ENCODE measurements at regions not wholly inside any gene's neighbourhood (a gene's known extent, or its start where the extent isn't known, plus 50 kb on each side); places are given as distances from the start of the nearest gene placed in this dataset.

DNA sequence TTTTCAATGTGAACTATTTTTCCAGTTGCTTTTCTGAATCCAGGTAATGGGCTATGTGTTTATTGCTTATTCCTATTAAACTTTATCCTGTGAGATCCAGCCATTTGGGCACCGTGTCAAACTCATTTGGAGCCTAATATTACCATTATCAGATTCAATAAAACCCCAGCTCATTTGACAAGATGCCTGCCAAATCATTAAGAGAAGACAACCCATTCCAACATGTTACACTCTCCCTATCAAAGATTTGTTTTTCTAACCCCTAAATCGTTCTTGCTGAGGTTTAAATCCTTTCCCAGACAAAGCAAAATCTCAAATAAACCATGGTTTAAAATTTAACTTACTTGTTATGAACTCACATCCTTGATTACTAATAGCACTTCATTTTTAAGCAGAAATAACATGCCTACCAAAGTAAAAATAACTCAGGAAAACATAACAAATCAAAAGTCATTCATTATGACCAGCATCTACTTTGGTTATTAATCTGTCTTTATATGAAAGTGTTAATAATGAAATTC, 130.0 kb upstream of the TCF21 start:
- Histone ChIP-seq H3K36me3 (ENCODE audit: control insufficient read depth, insufficient read depth, low read length) (no peaks in the 10 kb centered on the region), H3K27me3 (ENCODE audit: control insufficient read depth, insufficient read depth, low read length) (no peaks in the 10 kb centered on the region), H3K9me3 (ENCODE audit: control insufficient read depth, insufficient read depth, low read length) (no peaks in the 10 kb centered on the region), H3K4me3 (ENCODE audit: low read depth, low read length) (no peak overlapping the region), H3K9ac (ENCODE audit: low read depth, low read length) (no peak overlapping the region), H3K4me1 (ENCODE audit: control insufficient read depth, insufficient read depth, low read length) (no peaks in the 10 kb centered on the region)

DNA sequence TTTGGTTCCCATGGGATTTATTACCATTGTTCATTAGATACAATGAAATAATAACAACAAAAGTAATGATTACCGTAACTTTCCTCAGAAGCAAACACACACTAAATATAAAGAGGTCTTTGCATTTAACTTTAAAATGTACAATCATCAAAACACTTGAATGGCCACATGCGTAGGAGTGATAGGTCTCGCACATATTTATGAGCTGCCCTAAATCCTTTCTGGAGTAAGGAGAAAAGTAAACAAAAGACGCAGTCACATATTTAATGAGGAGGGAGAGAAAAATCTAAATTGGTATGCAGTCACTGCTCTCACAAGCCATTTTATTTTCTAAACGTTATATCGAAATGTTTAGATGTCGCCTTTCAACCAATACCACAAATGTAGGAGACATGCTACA, 129.4 kb upstream of the TCF21 start:
- Histone ChIP-seq H3K4me3 (ENCODE audit: low read depth, low read length) (no peak overlapping the region), H3K9ac (ENCODE audit: low read depth, low read length) (no peak overlapping the region), H3K4me1 (ENCODE audit: control insufficient read depth, insufficient read depth, low read length) (no peaks in the 10 kb centered on the region), H3K36me3 (ENCODE audit: control insufficient read depth, insufficient read depth, low read length) (no peaks in the 10 kb centered on the region), H3K9me3 (ENCODE audit: control insufficient read depth, insufficient read depth, low read length) (no peaks in the 10 kb centered on the region), H3K27me3 (ENCODE audit: control insufficient read depth, insufficient read depth, low read length) (no peaks in the 10 kb centered on the region)

DNA sequence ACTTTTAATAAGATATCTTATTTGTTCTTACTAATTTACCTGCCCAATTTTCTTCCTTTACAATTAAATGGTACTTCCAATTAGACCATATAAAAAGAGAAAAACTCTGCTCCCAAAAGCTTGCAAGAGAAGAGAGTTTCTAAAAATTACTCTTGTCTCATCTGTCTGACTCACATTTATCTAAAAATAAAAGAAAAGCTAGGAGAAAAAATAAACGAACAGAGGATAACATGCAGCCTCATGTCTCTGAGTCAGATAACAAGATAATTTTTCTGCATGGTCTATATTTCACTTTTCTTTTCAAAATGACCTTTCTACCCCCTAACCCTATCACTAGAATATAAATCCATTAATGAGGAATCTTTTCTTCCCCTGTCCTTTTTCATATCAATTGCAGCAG, 127.2 kb upstream of the TCF21 start:
- H3K9ac ChIP-seq (ENCODE audit: low read depth, low read length): no peak overlapping the region
- no peaks in the 10 kb centered on the region for H3K27me3 ChIP-seq (ENCODE audit: control insufficient read depth, insufficient read depth, low read length)
- no peaks in the 10 kb centered on the region for H3K36me3 ChIP-seq (ENCODE audit: control insufficient read depth, insufficient read depth, low read length)
- H3K4me1 ChIP-seq (ENCODE audit: control insufficient read depth, insufficient read depth, low read length): no peaks in the 10 kb centered on the region
- no peaks in the 10 kb centered on the region for H3K9me3 ChIP-seq (ENCODE audit: control insufficient read depth, insufficient read depth, low read length)
- no peak overlapping the region for H3K4me3 ChIP-seq (ENCODE audit: low read depth, low read length)

DNA sequence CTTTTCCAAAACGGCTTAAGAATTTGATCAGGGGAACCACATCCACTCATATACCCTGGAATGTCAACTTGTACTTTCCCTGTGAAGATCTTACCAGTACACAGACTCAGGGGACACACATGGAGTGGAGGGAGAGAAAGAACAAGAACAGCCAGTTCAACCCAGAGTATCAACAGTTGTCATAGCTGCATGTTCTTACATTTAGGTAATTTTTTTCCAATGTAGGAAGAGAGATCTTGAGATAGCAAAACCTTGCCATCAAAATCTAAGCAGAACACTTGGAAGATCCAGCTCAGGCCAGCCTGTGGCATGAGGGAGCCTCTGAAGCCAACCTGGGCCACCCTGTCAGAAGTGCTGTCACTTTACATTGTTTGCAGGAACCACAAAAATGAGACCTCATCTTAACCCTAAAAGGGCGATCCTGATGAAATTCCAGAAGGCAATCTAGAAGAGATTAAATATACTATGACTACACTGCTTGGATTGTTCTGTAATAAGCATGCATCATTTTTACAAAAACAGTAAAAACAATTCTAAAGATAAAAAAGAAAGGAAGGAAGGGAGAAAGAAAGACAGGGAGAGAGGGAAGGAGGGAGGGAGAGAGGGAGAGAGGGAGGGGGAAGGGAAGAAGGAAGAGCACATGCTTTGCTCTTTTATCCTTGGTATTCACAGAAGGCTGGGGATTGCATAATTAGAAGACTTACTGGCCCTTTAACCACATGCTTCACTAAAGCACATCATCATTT, 124.7 kb upstream of the TCF21 start:
- no peaks in the 10 kb centered on the region for H3K36me3 ChIP-seq (ENCODE audit: control insufficient read depth, insufficient read depth, low read length)
- H3K9me3 ChIP-seq (ENCODE audit: control insufficient read depth, insufficient read depth, low read length): no peaks in the 10 kb centered on the region
- no peaks in the 10 kb centered on the region for H3K27me3 ChIP-seq (ENCODE audit: control insufficient read depth, insufficient read depth, low read length)
- H3K4me3 ChIP-seq (ENCODE audit: low read depth, low read length): no peak overlapping the region
- no peaks in the 10 kb centered on the region for H3K4me1 ChIP-seq (ENCODE audit: control insufficient read depth, insufficient read depth, low read length)
- no peak overlapping the region for H3K9ac ChIP-seq (ENCODE audit: low read depth, low read length)

DNA sequence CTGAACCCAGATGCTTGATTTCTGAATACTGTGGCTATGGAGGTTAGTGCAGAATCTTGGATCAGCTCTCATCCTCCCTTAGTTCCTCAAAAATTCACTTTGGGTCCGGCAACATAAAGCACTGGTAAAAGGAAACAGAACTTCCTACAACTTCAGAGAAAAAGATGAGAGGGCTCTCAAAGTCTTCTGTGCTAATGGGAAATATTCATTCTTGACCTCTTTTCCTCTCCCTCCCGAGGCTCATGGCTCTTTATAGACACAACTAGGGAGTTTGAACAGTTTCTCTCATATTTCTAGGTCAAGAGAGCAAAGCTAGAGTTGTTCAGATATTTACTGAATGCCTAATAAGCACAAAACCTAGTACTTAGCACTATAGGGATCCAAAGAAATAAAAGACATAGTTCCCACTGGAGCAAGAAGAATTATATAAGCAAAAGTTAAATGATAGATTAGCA, 124.1 kb upstream of the TCF21 start:
- Histone ChIP-seq H3K27me3 (ENCODE audit: control insufficient read depth, insufficient read depth, low read length) (no peaks in the 10 kb centered on the region), H3K4me3 (ENCODE audit: low read depth, low read length) (no peak overlapping the region), H3K9me3 (ENCODE audit: control insufficient read depth, insufficient read depth, low read length) (no peaks in the 10 kb centered on the region), H3K9ac (ENCODE audit: low read depth, low read length) (no peak overlapping the region), H3K36me3 (ENCODE audit: control insufficient read depth, insufficient read depth, low read length) (no peaks in the 10 kb centered on the region), H3K4me1 (ENCODE audit: control insufficient read depth, insufficient read depth, low read length) (no peaks in the 10 kb centered on the region)

DNA sequence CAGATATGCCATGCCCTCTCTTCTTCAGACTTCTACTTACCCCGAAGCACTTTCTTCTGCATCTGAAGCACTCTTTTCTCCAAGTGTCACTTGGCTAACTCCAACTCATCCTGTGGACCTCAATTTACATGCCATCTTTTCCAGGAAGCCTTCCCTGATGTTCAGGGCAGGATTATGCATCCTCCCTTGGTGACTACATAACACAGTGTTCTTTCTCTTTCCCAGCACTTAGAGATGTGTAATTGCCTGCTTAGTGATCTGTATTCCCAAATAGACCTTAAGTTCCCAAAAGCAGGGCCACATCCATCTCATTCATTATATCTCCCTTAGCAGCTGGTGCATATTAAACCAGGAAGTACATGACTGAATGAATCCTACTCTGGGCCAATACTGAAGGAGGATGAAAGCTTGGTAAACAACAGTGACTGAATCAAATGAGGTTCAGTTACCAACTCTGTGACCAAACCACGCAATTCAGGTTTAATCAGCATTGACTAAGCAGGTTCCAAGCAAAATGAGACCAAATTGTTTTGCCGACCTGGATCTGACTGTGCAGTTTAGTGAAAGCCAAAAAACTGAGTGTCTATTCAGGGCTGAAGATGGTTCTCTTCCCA, 121.4 kb upstream of the TCF21 start:
- no peaks in the 10 kb centered on the region for H3K27me3 ChIP-seq (ENCODE audit: control insufficient read depth, insufficient read depth, low read length)
- H3K4me1 ChIP-seq (ENCODE audit: control insufficient read depth, insufficient read depth, low read length): no peaks in the 10 kb centered on the region
- no peak overlapping the region for H3K4me3 ChIP-seq (ENCODE audit: low read depth, low read length)
- no peak overlapping the region for H3K9ac ChIP-seq (ENCODE audit: low read depth, low read length)
- H3K36me3 ChIP-seq (ENCODE audit: control insufficient read depth, insufficient read depth, low read length): no peaks in the 10 kb centered on the region
- H3K9me3 ChIP-seq (ENCODE audit: control insufficient read depth, insufficient read depth, low read length): no peaks in the 10 kb centered on the region

DNA sequence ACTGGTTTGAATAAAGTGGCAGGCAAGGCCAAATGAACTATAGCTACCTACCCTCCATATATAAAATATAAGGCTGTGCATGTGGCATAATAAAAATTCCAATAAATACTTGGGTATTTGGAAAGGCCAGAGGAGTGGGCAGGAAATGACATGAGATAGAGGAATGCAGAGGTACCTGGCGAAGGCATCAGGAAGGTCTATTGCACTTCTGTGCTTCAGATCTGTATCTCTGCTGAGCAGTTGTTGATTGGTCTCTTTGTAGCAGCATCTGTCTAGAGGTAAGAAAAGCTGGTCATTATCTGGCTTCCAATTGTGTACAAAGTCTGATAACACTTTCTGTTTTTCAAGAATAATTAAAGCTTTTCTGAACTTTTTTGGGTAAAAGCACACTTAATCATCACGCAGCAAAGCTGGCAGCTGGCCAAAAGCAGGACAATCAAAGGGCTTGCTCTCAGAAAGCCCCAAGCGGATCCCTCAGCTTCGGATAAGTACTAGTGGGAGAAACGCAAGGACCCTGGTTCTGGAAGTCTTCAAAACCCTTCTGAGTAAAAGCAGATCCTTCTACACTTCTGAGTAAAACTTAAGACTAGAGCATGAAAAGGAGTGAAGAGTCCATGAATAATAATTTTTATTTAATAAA, 120.1 kb upstream of the TCF21 start:
- Histone ChIP-seq H3K4me1 (ENCODE audit: control insufficient read depth, insufficient read depth, low read length) (no peaks in the 10 kb centered on the region), H3K36me3 (ENCODE audit: control insufficient read depth, insufficient read depth, low read length) (no peaks in the 10 kb centered on the region), H3K4me3 (ENCODE audit: low read depth, low read length) (no peak overlapping the region), H3K9ac (ENCODE audit: low read depth, low read length) (no peak overlapping the region), H3K27me3 (ENCODE audit: control insufficient read depth, insufficient read depth, low read length) (no peaks in the 10 kb centered on the region), H3K9me3 (ENCODE audit: control insufficient read depth, insufficient read depth, low read length) (no peaks in the 10 kb centered on the region)

DNA sequence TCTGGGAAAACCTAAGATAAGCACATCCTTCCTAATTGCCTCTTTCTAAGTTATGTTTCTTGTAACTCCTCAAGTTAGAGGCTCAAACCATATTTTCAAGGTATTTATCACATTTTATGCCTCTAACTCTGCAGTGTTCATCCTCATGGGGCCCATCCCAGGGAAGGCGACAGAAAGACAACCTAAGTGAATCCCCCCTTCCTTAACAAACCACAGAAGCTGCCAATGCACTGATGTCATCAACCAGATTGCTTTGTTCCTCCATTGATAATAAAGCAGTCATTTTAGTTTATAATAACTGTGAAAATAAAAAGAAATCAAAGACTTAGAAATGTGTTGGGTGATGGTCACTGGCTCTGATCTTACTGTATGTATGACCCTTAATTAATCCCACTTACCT, 119.5 kb upstream of the TCF21 start:
- Histone ChIP-seq H3K9ac (ENCODE audit: low read depth, low read length) (no peak overlapping the region), H3K27me3 (ENCODE audit: control insufficient read depth, insufficient read depth, low read length) (no peaks in the 10 kb centered on the region), H3K9me3 (ENCODE audit: control insufficient read depth, insufficient read depth, low read length) (no peaks in the 10 kb centered on the region), H3K4me3 (ENCODE audit: low read depth, low read length) (no peak overlapping the region), H3K36me3 (ENCODE audit: control insufficient read depth, insufficient read depth, low read length) (no peaks in the 10 kb centered on the region), H3K4me1 (ENCODE audit: control insufficient read depth, insufficient read depth, low read length) (no peaks in the 10 kb centered on the region)

DNA sequence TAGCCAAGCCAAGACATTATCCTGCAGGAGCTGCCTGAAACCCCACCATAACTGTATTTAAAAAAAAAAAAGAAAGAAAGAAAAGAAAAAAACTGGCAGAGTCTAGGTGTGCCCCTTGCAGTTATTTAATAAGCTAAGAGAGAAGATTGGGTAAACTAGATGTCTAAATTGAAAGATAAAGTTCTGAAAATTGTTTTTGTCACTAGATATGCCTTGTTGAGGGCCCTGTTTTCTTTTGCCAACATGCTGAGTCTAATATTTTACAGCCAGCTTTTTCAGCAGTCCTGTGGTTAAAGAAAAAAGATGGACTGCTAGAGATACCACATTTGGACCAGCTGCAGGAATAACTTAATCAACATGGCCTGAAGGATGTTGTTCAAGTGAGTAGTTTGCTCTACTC, 116.3 kb upstream of the TCF21 start:
- Histone ChIP-seq H3K36me3 (ENCODE audit: control insufficient read depth, insufficient read depth, low read length) (no peaks in the 10 kb centered on the region), H3K4me1 (ENCODE audit: control insufficient read depth, insufficient read depth, low read length) (no peaks in the 10 kb centered on the region), H3K4me3 (ENCODE audit: low read depth, low read length) (no peak overlapping the region), H3K9me3 (ENCODE audit: control insufficient read depth, insufficient read depth, low read length) (no peaks in the 10 kb centered on the region), H3K9ac (ENCODE audit: low read depth, low read length) (no peak overlapping the region), H3K27me3 (ENCODE audit: control insufficient read depth, insufficient read depth, low read length) (no peaks in the 10 kb centered on the region)

DNA sequence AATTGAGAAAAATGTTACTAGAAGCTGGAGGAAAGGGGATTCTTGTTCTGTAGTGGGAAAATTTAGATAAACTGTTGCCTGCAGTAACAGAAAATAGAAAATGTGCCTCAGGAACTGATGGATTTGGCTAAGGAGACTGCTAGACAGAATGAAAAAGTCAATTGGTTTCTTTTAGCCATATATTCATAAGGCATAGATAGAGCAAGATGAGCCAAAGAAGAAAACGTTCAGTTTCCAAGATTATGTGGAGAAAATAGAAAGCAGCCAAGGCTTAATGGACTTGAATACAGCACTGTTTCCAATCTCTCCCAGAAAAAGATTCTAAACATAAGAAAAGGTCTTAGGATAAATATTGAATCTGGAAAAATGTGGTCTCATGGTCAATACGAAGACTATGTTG, 115.1 kb upstream of the TCF21 start:
- no peaks in the 10 kb centered on the region for H3K9me3 ChIP-seq (ENCODE audit: control insufficient read depth, insufficient read depth, low read length)
- no peaks in the 10 kb centered on the region for H3K36me3 ChIP-seq (ENCODE audit: control insufficient read depth, insufficient read depth, low read length)
- no peaks in the 10 kb centered on the region for H3K27me3 ChIP-seq (ENCODE audit: control insufficient read depth, insufficient read depth, low read length)
- H3K4me3 ChIP-seq (ENCODE audit: low read depth, low read length): no peak overlapping the region
- H3K4me1 ChIP-seq (ENCODE audit: control insufficient read depth, insufficient read depth, low read length): no peaks in the 10 kb centered on the region
- H3K9ac ChIP-seq (ENCODE audit: low read depth, low read length): no peak overlapping the region

DNA sequence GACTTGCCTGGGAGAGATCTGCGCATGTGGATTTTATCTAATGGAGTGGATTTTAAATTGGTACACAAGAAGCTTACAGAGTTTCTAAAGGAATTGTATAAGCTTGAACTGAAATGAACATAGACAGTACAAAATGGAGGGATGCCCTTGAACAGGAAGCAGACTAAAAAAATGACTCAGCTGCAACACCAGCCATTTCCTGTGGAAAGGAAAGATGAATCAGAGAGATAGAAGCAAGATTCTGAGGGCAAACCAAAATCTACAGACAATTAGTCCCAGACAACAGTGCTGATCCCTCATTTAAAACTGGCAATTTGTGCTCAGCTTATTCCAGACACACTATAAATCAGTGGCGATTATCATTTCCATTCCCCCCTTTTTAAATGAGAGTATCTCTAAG, 114.6 kb upstream of the TCF21 start:
- H3K9ac ChIP-seq (ENCODE audit: low read depth, low read length): no peak overlapping the region
- H3K9me3 ChIP-seq (ENCODE audit: control insufficient read depth, insufficient read depth, low read length): no peaks in the 10 kb centered on the region
- no peaks in the 10 kb centered on the region for H3K27me3 ChIP-seq (ENCODE audit: control insufficient read depth, insufficient read depth, low read length)
- no peak overlapping the region for H3K4me3 ChIP-seq (ENCODE audit: low read depth, low read length)
- H3K36me3 ChIP-seq (ENCODE audit: control insufficient read depth, insufficient read depth, low read length): no peaks in the 10 kb centered on the region
- no peaks in the 10 kb centered on the region for H3K4me1 ChIP-seq (ENCODE audit: control insufficient read depth, insufficient read depth, low read length)

Data from iPS-15b (cell line).